PC-9 (cell line): ENCODE measurements at regions not wholly inside any gene's neighbourhood (a gene's known extent, or its start where the extent isn't known, plus 50 kb on each side); places are given as distances from the start of the nearest gene placed in this dataset.

Source experiments
- EZH2 ChIP-seq: fragments of 200-600 bp; sonication (generic); IDR thresholded peaks from 2 replicates; pipeline ENCODE4 v1.8.0; 2017; ENCODE audit warnings: antibody characterized with exemption, low read depth
- TF ChIP-seq, protein P1 (sequence below): fragments of 200-600 bp; sonication (generic); conservative IDR thresholded peaks from 2 replicates; pipeline ENCODE4 v1.6.1; 2017; ENCODE audit warnings: mixed run types, antibody characterized with exemption, mild to moderate bottlenecking, moderate library complexity

GRCh38 chr10:1850971-1851527 lies 113.7 kb upstream of the ADARB2 start:
- TF ChIP-seq, protein P1, sequence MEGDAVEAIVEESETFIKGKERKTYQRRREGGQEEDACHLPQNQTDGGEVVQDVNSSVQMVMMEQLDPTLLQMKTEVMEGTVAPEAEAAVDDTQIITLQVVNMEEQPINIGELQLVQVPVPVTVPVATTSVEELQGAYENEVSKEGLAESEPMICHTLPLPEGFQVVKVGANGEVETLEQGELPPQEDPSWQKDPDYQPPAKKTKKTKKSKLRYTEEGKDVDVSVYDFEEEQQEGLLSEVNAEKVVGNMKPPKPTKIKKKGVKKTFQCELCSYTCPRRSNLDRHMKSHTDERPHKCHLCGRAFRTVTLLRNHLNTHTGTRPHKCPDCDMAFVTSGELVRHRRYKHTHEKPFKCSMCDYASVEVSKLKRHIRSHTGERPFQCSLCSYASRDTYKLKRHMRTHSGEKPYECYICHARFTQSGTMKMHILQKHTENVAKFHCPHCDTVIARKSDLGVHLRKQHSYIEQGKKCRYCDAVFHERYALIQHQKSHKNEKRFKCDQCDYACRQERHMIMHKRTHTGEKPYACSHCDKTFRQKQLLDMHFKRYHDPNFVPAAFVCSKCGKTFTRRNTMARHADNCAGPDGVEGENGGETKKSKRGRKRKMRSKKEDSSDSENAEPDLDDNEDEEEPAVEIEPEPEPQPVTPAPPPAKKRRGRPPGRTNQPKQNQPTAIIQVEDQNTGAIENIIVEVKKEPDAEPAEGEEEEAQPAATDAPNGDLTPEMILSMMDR, result no peak
- TF ChIP-seq EZH2, result no peak
